HCT116 (cell line): ENCODE measurements at regions not wholly inside any gene's neighbourhood (a gene's known extent, or its start where the extent isn't known, plus 50 kb on each side); places are given as distances from the start of the nearest gene placed in this dataset.

ENCODE experiments used
- ATAC-seq: fragments of 200-7000 bp; cut with Tn5 transposase; 2 replicates; pipeline ENCODE4 v1.9.1; 2020; ENCODE audit warnings: mild to moderate bottlenecking, moderate library complexity
- BruUV-seq: library from RNA; stranded (reverse); fragments of 400-500 nt; replicated peaks from 2 replicates; lab custom pipeline; 2021; lab: Mats Ljungman, UMichigan
- CTCF ChIA-PET: fragments of 300-600 bp; sonication (Branson Sonifier 250); formaldehyde crosslinking; loops from one replicate; lab custom pipeline; 2021; ENCODE audit warnings: antibody characterized with exemption; lab: Charles Lee
- POLR2A ChIA-PET: fragments of 300-600, 350-600 bp; sonication (Branson Sonifier 250); formaldehyde crosslinking; loops from one replicate; lab custom pipeline; 2021; ENCODE audit warnings: antibody characterized with exemption; lab: Charles Lee
- RAD21 ChIA-PET, 2 experiments: fragments of 300-600 bp; sonication (Branson Sonifier 250); formaldehyde crosslinking; loops; one replicate each; lab custom pipeline; 2023; ENCODE audit warnings: low total read pairs in 2 of 2; ENCODE audit not compliant: uncharacterized antibody in 2 of 2, unreplicated experiment in 2 of 2, low non-redundant PET in 1 of 2; lab: Charles Lee
- DNase-seq: peaks from one replicate; pipeline ENCODE4 v3.0.0-alpha.2; 2010; ENCODE audit warnings: low read depth, low spot score
- H2AFZ ChIP-seq: fragments of 200-600 bp; shearing (Covaris generic), sonication (generic); 2 replicates; pipeline ENCODE4 v1.6.1; 2017; ENCODE audit warnings: low read depth, mixed run types, mixed read lengths, antibody characterized with exemption, low read length; ENCODE audit not compliant: poor library complexity, severe bottlenecking
- H3K27ac ChIP-seq: 2 replicates; pipeline ENCODE4 v1.5.1; 2012; ENCODE audit warnings: low read depth, low read length
- H3K27me3 ChIP-seq: fragments of 200-600 bp; sonication (generic); 2 replicates; pipeline ENCODE4 v1.6.1; 2016; ENCODE audit warnings: mixed run types, low read length, mixed read lengths; ENCODE audit not compliant: insufficient read depth
- H3K36me3 ChIP-seq, 2 experiments: fragments of 200-500 bp in 1 of 2; fragments of 200-600 bp in 1 of 2; sonication (Bioruptor generic) in 1 of 2; sonication (generic) in 1 of 2; 2 replicates each; pipeline versions ENCODE4 v1.5.1 to v1.6.1; 2014 to 2016; ENCODE audit warnings: low read length in 2 of 2, inconsistent platforms in 1 of 2, mixed read lengths in 1 of 2, mixed run types in 1 of 2; ENCODE audit not compliant: insufficient read depth in 2 of 2, control insufficient read depth in 1 of 2
- H3K4me1 ChIP-seq, 2 experiments: fragments of 200-600 bp in 1 of 2; sonication (generic) in 1 of 2; 2 replicates each; pipeline versions ENCODE4 v1.5.1 to v1.6.1; 2012 to 2017; ENCODE audit warnings: low read length in 2 of 2, inconsistent platforms in 1 of 2, mild to moderate bottlenecking in 1 of 2, mixed read lengths in 1 of 2, mixed run types in 1 of 2, moderate library complexity in 1 of 2; ENCODE audit not compliant: insufficient read depth in 2 of 2, control insufficient read depth in 1 of 2
- H3K4me2 ChIP-seq: fragments of 200-600 bp; sonication (generic); 2 replicates; pipeline ENCODE4 v1.6.1; 2017; ENCODE audit warnings: mixed run types, low read length, mixed read lengths
- H3K4me3 ChIP-seq, 2 experiments: fragments of 200-600 bp in 1 of 2; sonication (generic) in 1 of 2; replicated peaks in 1 of 2; 2 replicates each; pipeline ENCODE4 v1.5.1; 2011 to 2016; ENCODE audit warnings: low read length in 2 of 2, control low read depth in 1 of 2, low read depth in 1 of 2, mild to moderate bottlenecking in 1 of 2, mixed read lengths in 1 of 2, mixed run types in 1 of 2
- H3K79me2 ChIP-seq: fragments of 200-600 bp; sonication (generic); 2 replicates; pipeline ENCODE4 v1.6.1; 2017; ENCODE audit warnings: mild to moderate bottlenecking, mixed run types, low read length, moderate library complexity, mixed read lengths; ENCODE audit not compliant: insufficient read depth
- H3K9ac ChIP-seq: fragments of 200-600 bp; sonication (generic); 2 replicates; pipeline ENCODE4 v1.6.1; 2016; ENCODE audit warnings: low read length, mixed read lengths
- H3K9me2 ChIP-seq: fragments of 200-600 bp; sonication (generic), shearing (Covaris generic); 2 replicates; pipeline ENCODE4 v1.6.1; 2017; ENCODE audit warnings: mixed run types, mild to moderate bottlenecking, moderate library complexity; ENCODE audit not compliant: insufficient read depth
- H3K9me3 ChIP-seq, 2 experiments: fragments of 200-500 bp in 1 of 2; fragments of 200-600 bp in 1 of 2; sonication (Bioruptor generic) in 1 of 2; sonication (generic) in 1 of 2; 2 replicates each; pipeline ENCODE4 v1.6.1; 2014 to 2017; ENCODE audit warnings: low read length in 2 of 2, mixed read lengths in 2 of 2, inconsistent platforms in 1 of 2, low read depth in 1 of 2, mild to moderate bottlenecking in 1 of 2, mixed run types in 1 of 2, moderate library complexity in 1 of 2; ENCODE audit not compliant: control insufficient read depth in 1 of 2, insufficient read depth in 1 of 2
- H4K20me1 ChIP-seq: fragments of 200-600 bp; sonication (generic), shearing (Covaris generic); 2 replicates; pipeline ENCODE4 v1.6.1; 2017; ENCODE audit warnings: mixed run types, mild to moderate bottlenecking, moderate library complexity; ENCODE audit not compliant: insufficient read depth
- ATF3 ChIP-seq: IDR thresholded peaks from 2 replicates; pipeline ENCODE4 v1.6.1; 2012
- CBX3 ChIP-seq: IDR thresholded peaks from 2 replicates; pipeline ENCODE4 v1.6.1; 2012; ENCODE audit warnings: low read depth
- CEBPB ChIP-seq: IDR thresholded peaks from 2 replicates; pipeline ENCODE4 v1.6.1; 2012; ENCODE audit warnings: low read depth
- CTCF ChIP-seq, 3 experiments: fragments of 200-600 bp in 1 of 3; sonication (generic) in 1 of 3; IDR thresholded peaks in 2 of 3; conservative IDR thresholded peaks in 1 of 3; 2 replicates each; pipeline ENCODE4 v1.5.1; 2012 to 2017; ENCODE audit warnings: low read depth in 2 of 3, low read length in 2 of 3, antibody characterized with exemption in 1 of 3, borderline replicate concordance in 1 of 3, control low read depth in 1 of 3, mild to moderate bottlenecking in 1 of 3, mixed read lengths in 1 of 3, mixed run types in 1 of 3, moderate library complexity in 1 of 3; ENCODE audit not compliant: insufficient read depth in 1 of 3
- EGR1 ChIP-seq: IDR thresholded peaks from 2 replicates; pipeline ENCODE4 v1.6.1; 2012; ENCODE audit warnings: low read depth
- ELF1 ChIP-seq: IDR thresholded peaks from 2 replicates; pipeline ENCODE4 v1.6.1; 2012; ENCODE audit warnings: low read depth, borderline replicate concordance
- EZH2 ChIP-seq: fragments of 200-600 bp; sonication (generic); IDR thresholded peaks from 2 replicates; pipeline ENCODE4 v1.6.1; 2017; ENCODE audit warnings: antibody characterized with exemption, mixed run types
- EZH2phosphoT487 ChIP-seq: fragments of 200-600 bp; IDR thresholded peaks from 2 replicates; pipeline ENCODE4 v1.6.1; 2018; ENCODE audit warnings: antibody characterized with exemption, borderline replicate concordance
- FOSL1 ChIP-seq: IDR thresholded peaks from 2 replicates; pipeline ENCODE4 v1.6.1; 2012; ENCODE audit warnings: low read depth
- POLR2AphosphoS5 ChIP-seq: IDR thresholded peaks from 2 replicates; pipeline ENCODE4 v1.6.1; 2011; ENCODE audit warnings: mild to moderate bottlenecking, low read depth, low read length, moderate library complexity
- SIN3A ChIP-seq: IDR thresholded peaks from 2 replicates; pipeline ENCODE4 v1.6.1; 2012; ENCODE audit warnings: low read depth
- SP1 ChIP-seq: IDR thresholded peaks from 2 replicates; pipeline ENCODE4 v1.6.1; 2012; ENCODE audit warnings: low read depth
- YY1 ChIP-seq: IDR thresholded peaks from 2 replicates; pipeline ENCODE4 v1.6.1; 2011; ENCODE audit warnings: low read length, low read depth, moderate library complexity, mild to moderate bottlenecking; ENCODE audit not compliant: insufficient replicate concordance; ENCODE audit errors: extremely low read depth
- ZBTB33 ChIP-seq: IDR thresholded peaks from 2 replicates; pipeline ENCODE4 v1.6.1; 2011; ENCODE audit warnings: mild to moderate bottlenecking, low read length, moderate library complexity; ENCODE audit not compliant: insufficient replicate concordance; ENCODE audit errors: extremely low read depth
- ZNF274 ChIP-seq: fragments of 200-500 bp; sonication (Bioruptor generic); IDR thresholded peaks from 2 replicates; pipeline ENCODE4 v1.6.1; 2014; ENCODE audit warnings: mild to moderate bottlenecking, low read depth, low read length, inconsistent platforms
- intact Hi-C: fragments of 100-400 bp; cut with micrococcal nuclease; formaldehyde crosslinking; loops from 2 replicates; pipeline ENCODE4 v1.10.0; 2022

- Histone ChIP-seq H3K9me2 (no peaks in the 10 kb centered on the region), H3K9ac (no peak overlapping the region), H3K27me3 (no peaks in the 10 kb centered on the region), H3K4me3 (no peak overlapping the region), H3K4me1 (no peaks in the 10 kb centered on the region), H3K9me3 (peaks cover 0 to 10% of the 10 kb centered on the region in 2 experiments; a peak in 2 of 4 replicates), H3K36me3 (no peaks in the 10 kb centered on the region), H4K20me1 (no peaks in the 10 kb centered on the region), H3K4me2 (no peak overlapping the region), H3K27ac (no peak overlapping the region), H3K79me2 (no peaks in the 10 kb centered on the region), H2AFZ (no peak overlapping the region)
- ChIA-PET POLR2A (no interaction called here), CTCF (no interaction called here), RAD21 (no interaction called here)
- no peak for ATAC-seq
- TF ChIP-seq CTCF (IDR thresholded peaks at IDR 0.05 in 2 of 3, conservative IDR thresholded peaks at IDR 0.05 in 1 of 3; ENCODE audit: borderline replicate concordance in 1 of 3, insufficient read depth in 1 of 3, low read depth in 2 of 3, low read length in 2 of 3) (no peak), ZBTB33 (no peak), SP1 (no peak), FOSL1 (no peak), EGR1 (no peak), ZNF274 (no peak), CEBPB (no peak), POLR2AphosphoS5 (no peak), YY1 (no peak), ATF3 (no peak), ELF1 (no peak), CBX3 (no peak), SIN3A (no peak), EZH2phosphoT487 (no peak), EZH2 (no peak)
- no TSS peak for BruUV-seq
- intact Hi-C loops: no loop called here
- no peak for DNase-seq
Observed at GRCh38 chr16:59238246-59238645, 504.1 kb upstream of the GOT2 start.
